ENCODE measurements at regions not wholly inside any gene's neighbourhood (a gene's known extent, or its start where the extent isn't known, plus 50 kb on each side); places are given as distances from the start of the nearest gene placed in this dataset.
"Not testable (repeated sequence)": the region's sequence is repeated elsewhere in the genome, so short reads cannot be mapped to it uniquely, and the experiment has no call there.

DNA sequence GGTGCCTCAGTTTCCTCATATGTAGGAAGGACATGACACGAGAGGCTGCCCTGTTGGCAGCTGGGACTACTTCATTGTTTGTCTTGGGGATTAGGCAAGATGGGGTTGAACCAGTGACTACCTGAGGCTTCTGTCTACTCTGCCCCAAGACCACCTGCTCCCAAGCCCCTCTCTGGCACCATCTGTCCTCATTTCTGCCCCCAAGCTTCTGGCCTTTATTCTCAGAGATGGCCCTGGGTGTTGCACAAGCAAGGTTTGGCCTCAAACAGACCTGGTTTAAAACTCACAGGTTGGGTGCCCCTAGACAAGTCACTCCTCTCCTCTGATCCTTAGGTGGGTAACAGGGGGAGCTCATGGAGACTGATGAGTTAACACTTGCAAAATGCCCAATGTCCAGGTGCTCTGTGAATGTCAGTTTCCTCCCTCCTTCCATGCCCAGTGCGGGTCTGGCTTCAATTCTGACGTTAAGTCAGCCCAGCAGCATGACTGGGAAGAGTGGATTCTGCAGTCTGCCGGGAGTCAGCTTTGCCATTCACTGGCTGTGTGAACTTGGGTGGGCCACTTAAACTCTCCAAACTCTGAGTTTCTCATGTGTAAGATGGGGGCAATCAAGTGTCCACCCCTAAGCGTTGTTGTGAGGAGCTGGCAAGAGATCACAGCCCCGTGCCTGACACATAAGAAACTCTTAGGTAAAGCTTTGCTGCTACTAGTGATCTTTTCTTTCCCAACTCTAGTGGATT lies 84.5 kb upstream of the TOX2 start:
- no peak overlapping the region for H3K27ac ChIP-seq (ENCODE audit: low read length)
- TF ChIP-seq POLR2AphosphoS5 (IDR thresholded peaks at IDR 0.05; ENCODE audit: low read depth, low read length) (no peak), TCF7L2 (IDR thresholded peaks at IDR 0.05; ENCODE audit: low read depth, low read length) (no peak)
- TF ChIP-seq, protein P1, sequence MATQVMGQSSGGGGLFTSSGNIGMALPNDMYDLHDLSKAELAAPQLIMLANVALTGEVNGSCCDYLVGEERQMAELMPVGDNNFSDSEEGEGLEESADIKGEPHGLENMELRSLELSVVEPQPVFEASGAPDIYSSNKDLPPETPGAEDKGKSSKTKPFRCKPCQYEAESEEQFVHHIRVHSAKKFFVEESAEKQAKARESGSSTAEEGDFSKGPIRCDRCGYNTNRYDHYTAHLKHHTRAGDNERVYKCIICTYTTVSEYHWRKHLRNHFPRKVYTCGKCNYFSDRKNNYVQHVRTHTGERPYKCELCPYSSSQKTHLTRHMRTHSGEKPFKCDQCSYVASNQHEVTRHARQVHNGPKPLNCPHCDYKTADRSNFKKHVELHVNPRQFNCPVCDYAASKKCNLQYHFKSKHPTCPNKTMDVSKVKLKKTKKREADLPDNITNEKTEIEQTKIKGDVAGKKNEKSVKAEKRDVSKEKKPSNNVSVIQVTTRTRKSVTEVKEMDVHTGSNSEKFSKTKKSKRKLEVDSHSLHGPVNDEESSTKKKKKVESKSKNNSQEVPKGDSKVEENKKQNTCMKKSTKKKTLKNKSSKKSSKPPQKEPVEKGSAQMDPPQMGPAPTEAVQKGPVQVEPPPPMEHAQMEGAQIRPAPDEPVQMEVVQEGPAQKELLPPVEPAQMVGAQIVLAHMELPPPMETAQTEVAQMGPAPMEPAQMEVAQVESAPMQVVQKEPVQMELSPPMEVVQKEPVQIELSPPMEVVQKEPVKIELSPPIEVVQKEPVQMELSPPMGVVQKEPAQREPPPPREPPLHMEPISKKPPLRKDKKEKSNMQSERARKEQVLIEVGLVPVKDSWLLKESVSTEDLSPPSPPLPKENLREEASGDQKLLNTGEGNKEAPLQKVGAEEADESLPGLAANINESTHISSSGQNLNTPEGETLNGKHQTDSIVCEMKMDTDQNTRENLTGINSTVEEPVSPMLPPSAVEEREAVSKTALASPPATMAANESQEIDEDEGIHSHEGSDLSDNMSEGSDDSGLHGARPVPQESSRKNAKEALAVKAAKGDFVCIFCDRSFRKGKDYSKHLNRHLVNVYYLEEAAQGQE (IDR thresholded peaks at IDR 0.05; ENCODE audit: insufficient read depth in 1 of 2, low read depth in 2 of 2, low read length in 1 of 2): no peak
- ATAC-seq (no peak), DNase-seq (ENCODE audit: low read depth, low spot score) (no peak)
- H3K4me1 ChIP-seq (ENCODE audit: control insufficient read depth, insufficient read depth, low read length): no peaks in the 10 kb centered on the region
- no TSS peak for BruUV-seq (replicated peaks)
- in situ Hi-C loops (cut with HindIII; ENCODE audit: low pct_unique_long_range_greater_than_20kb, low sequenced_read_pairs): no loop called here
- H3K4me3 ChIP-seq (ENCODE audit: low read depth in 2 of 2, low read length in 2 of 2): no peak overlapping the region
- ChIA-PET CTCF (interaction anchor here (0.5 to 0.7 kb wide), 2 partner anchors 10 to 138 kb away, joined by 4 to 5 read pairs; no protein-coding TSS in a partner anchor), POLR2A (no interaction called here)
- no peaks in the 10 kb centered on the region for H3K9me3 ChIP-seq (ENCODE audit: control insufficient read depth, insufficient read depth, low read depth, low read length)
- intact Hi-C loops (cut with micrococcal nuclease; ENCODE audit: unreplicated experiment): no loop called here
- no peaks in the 10 kb centered on the region for H3K36me3 ChIP-seq (ENCODE audit: control insufficient read depth, insufficient read depth, low read length)
- no peaks in the 10 kb centered on the region for H3K27me3 ChIP-seq (ENCODE audit: control insufficient read depth, insufficient read depth, low read length)

DNA sequence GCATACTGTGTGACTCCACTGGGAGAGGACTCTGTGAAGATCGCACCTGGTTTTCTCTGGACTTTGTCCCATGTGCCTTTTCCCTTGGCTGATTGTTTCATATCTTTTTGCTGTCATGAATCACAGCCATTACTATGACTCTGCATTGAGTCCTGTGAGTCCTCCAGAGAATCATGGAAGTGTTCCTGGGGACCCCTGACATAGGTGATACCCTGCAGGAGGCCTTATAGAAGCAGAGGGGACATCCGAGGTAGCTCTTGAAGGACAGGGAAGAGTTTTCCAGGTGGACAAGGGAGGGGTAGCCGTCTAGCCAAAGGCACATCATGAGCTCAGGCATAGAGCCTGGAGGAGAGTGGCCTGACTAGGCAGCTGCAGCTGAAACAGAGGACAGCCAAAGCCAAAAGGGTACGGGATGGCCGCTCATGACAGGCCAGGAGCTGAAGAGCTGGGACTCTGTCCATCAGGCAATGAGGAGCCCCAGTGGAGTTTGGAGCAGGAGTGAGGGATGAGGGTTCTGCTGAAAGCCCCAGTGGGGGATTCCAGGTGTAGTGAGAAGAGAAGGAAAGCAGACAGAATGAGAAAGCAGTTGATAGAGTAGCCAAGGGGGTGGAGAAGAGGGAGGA lies 86.6 kb upstream of the TOX2 start:
- CTCF ChIA-PET: no interaction called here
- POLR2A ChIA-PET: interaction anchor here (0.5 kb wide), 1 partner anchor 257 kb away, joined by 5 read pairs; no protein-coding TSS in a partner anchor
- TF ChIP-seq POLR2AphosphoS5 (IDR thresholded peaks at IDR 0.05; ENCODE audit: low read depth, low read length) (no peak), SIN3A (IDR thresholded peaks at IDR 0.05; ENCODE audit: borderline replicate concordance, insufficient read depth, low read depth, low read length) (no peak), TCF7L2 (IDR thresholded peaks at IDR 0.05; ENCODE audit: low read depth, low read length) (no peak)
- TF ChIP-seq, protein P2, sequence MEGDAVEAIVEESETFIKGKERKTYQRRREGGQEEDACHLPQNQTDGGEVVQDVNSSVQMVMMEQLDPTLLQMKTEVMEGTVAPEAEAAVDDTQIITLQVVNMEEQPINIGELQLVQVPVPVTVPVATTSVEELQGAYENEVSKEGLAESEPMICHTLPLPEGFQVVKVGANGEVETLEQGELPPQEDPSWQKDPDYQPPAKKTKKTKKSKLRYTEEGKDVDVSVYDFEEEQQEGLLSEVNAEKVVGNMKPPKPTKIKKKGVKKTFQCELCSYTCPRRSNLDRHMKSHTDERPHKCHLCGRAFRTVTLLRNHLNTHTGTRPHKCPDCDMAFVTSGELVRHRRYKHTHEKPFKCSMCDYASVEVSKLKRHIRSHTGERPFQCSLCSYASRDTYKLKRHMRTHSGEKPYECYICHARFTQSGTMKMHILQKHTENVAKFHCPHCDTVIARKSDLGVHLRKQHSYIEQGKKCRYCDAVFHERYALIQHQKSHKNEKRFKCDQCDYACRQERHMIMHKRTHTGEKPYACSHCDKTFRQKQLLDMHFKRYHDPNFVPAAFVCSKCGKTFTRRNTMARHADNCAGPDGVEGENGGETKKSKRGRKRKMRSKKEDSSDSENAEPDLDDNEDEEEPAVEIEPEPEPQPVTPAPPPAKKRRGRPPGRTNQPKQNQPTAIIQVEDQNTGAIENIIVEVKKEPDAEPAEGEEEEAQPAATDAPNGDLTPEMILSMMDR (IDR thresholded peaks at IDR 0.05): no peak
- TF ChIP-seq, protein P1 (IDR thresholded peaks at IDR 0.05; ENCODE audit: insufficient read depth in 1 of 2, low read depth in 2 of 2, low read length in 1 of 2): no peak

DNA sequence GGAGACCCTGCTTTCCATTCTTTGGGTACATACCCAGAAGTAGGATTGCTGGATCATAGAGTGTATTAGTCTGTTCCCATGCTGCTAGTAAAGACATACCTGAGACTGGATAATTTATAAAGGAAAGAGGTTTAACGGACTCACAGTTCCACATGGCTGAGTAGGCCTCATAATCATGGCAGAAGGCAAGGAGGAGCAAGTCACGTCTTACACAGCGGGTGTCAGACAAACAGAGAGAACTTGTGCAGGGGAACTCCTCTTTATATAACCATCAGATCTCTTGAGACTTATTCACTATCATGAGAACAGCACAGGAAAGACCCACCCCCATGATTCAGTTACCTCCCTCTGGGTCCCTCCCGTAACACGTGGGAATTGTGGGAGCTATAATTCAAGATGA lies 87.7 kb upstream of the TOX2 start:
- in situ Hi-C loops (cut with HindIII; ENCODE audit: low pct_unique_long_range_greater_than_20kb, low sequenced_read_pairs); H3K36me3 ChIP-seq (ENCODE audit: control insufficient read depth, insufficient read depth, low read length); BruUV-seq (replicated peaks); CTCF ChIA-PET; POLR2A ChIA-PET; H3K9me3 ChIP-seq (ENCODE audit: control insufficient read depth, insufficient read depth, low read depth, low read length); DNase-seq (ENCODE audit: low read depth, low spot score); H3K4me3 ChIP-seq (ENCODE audit: low read depth in 2 of 2, low read length in 2 of 2); H3K27ac ChIP-seq (ENCODE audit: low read length); H3K27me3 ChIP-seq (ENCODE audit: control insufficient read depth, insufficient read depth, low read length); intact Hi-C loops (cut with micrococcal nuclease; ENCODE audit: unreplicated experiment); H3K4me1 ChIP-seq (ENCODE audit: control insufficient read depth, insufficient read depth, low read length); ATAC-seq: not testable (repeated sequence)

More for the DNA sequence above, 86.6 kb upstream of the TOX2 start:
- Histone ChIP-seq H3K4me1 (ENCODE audit: control insufficient read depth, insufficient read depth, low read length) (no peaks in the 10 kb centered on the region), H3K27ac (ENCODE audit: low read length) (no peak overlapping the region), H3K36me3 (ENCODE audit: control insufficient read depth, insufficient read depth, low read length) (no peaks in the 10 kb centered on the region), H3K9me3 (ENCODE audit: control insufficient read depth, insufficient read depth, low read depth, low read length) (no peaks in the 10 kb centered on the region), H3K27me3 (ENCODE audit: control insufficient read depth, insufficient read depth, low read length) (no peaks in the 10 kb centered on the region), H3K4me3 (ENCODE audit: low read depth in 2 of 2, low read length in 2 of 2) (no peak overlapping the region)
- in situ Hi-C loops (cut with HindIII; ENCODE audit: low pct_unique_long_range_greater_than_20kb, low sequenced_read_pairs) (no loop called here), intact Hi-C loops (cut with micrococcal nuclease; ENCODE audit: unreplicated experiment) (no loop called here)
- BruUV-seq (replicated peaks): no TSS peak
- ATAC-seq (no peak), DNase-seq (ENCODE audit: low read depth, low spot score) (no peak)

Data from Panc1 (cell line).